ENCODE measurements at regions not wholly inside any gene's neighbourhood (a gene's known extent, or its start where the extent isn't known, plus 50 kb on each side); places are given as distances from the start of the nearest gene placed in this dataset.

- Histone ChIP-seq H3K4me1 (ENCODE audit: insufficient read depth, low read length) (no peaks in the 10 kb centered on the region), H3K56ac (ENCODE audit: insufficient read length, low read depth, low read length) (no peak overlapping the region), H3K18ac (ENCODE audit: insufficient read length, low read depth, low read length) (no peak overlapping the region), H3K23me2 (ENCODE audit: insufficient read length, low read depth, low read length, poor library complexity, severe bottlenecking) (peaks cover 2% of the 10 kb centered on the region), H4K91ac (ENCODE audit: insufficient read length, low read depth, low read length) (no peak overlapping the region), H3K4me2 (ENCODE audit: insufficient read depth, insufficient read length, low read length) (no peak overlapping the region), H3K79me2 (ENCODE audit: insufficient read depth, low read length) (no peaks in the 10 kb centered on the region), H3K4ac (ENCODE audit: low read depth, low read length) (no peak overlapping the region), H2BK12ac (ENCODE audit: insufficient read length, low read depth, low read length) (no peak overlapping the region), H3K14ac (ENCODE audit: insufficient read depth, low read length) (no peak overlapping the region), H4K5ac (ENCODE audit: insufficient read length, low read depth, low read length) (no peak overlapping the region), H3T11ph (ENCODE audit: low read length) (no peak overlapping the region), H2BK20ac (ENCODE audit: low read depth, low read length, poor library complexity, severe bottlenecking) (no peak overlapping the region), H4K20me1 (ENCODE audit: control insufficient read depth, insufficient read depth, insufficient read length) (no peaks in the 10 kb centered on the region), H3K23ac (ENCODE audit: insufficient read length, low read depth, low read length) (no peak overlapping the region), H3K27ac (ENCODE audit: insufficient read length, low read depth, low read length) (no peak overlapping the region), H2BK120ac (ENCODE audit: low read depth, low read length, poor library complexity, severe bottlenecking) (no peak overlapping the region), H2BK5ac (ENCODE audit: insufficient read length, low read length) (no peak overlapping the region), H3K9me3 (ENCODE audit: control insufficient read depth, low read depth, low read length) (no peaks in the 10 kb centered on the region), H2AFZ (ENCODE audit: low read length) (no peak overlapping the region), H4K8ac (replicated peaks; ENCODE audit: insufficient read length, low read depth, low read length) (no peak overlapping the region), H3K79me1 (ENCODE audit: insufficient read depth, low read depth, low read length, poor library complexity, severe bottlenecking) (no peaks in the 10 kb centered on the region), H3K27me3 (ENCODE audit: insufficient read depth, low read length) (no peaks in the 10 kb centered on the region), H3K9ac (ENCODE audit: extremely low read depth, insufficient read length, low read length) (no peak overlapping the region), H2AK5ac (ENCODE audit: insufficient read length, low read length) (no peak overlapping the region), H2BK15ac (ENCODE audit: low read depth, low read length) (no peak overlapping the region)
- WGBS (ENCODE audit: extremely low coverage, insufficient read length, low lambda C conversion rate): no CpG with 5 or more reads among the region's 7 CpGs
- Mint-ChIP-seq H3K27me3 (ENCODE audit: low read depth) (no peaks in the 10 kb centered on the region), H3K27ac (no peak overlapping the region), H3K4me1 (no peaks in the 10 kb centered on the region; a peak in 2 of 4 replicates), H3K9me3 (peaks cover 7 to 9% of the 10 kb centered on the region in 2 experiments), H3K4me3 (no peak overlapping the region), H3K36me3 (ENCODE audit: insufficient read depth in 1 of 3, low read depth in 3 of 3) (peaks cover 8 to 12% (median 8%) of the 10 kb centered on the region in 3 experiments; a peak in 6 of 7 replicates)
- no peak for TF ChIP-seq CTCF (conservative IDR thresholded peaks at IDR 0.05)
- DNase-seq: no peak
Observed at GRCh38 chr6:14477559-14477958, 360.0 kb downstream of the CD83 start.
